ENCODE measurements at regions not wholly inside any gene's neighbourhood (a gene's known extent, or its start where the extent isn't known, plus 50 kb on each side); places are given as distances from the start of the nearest gene placed in this dataset.

DNA sequence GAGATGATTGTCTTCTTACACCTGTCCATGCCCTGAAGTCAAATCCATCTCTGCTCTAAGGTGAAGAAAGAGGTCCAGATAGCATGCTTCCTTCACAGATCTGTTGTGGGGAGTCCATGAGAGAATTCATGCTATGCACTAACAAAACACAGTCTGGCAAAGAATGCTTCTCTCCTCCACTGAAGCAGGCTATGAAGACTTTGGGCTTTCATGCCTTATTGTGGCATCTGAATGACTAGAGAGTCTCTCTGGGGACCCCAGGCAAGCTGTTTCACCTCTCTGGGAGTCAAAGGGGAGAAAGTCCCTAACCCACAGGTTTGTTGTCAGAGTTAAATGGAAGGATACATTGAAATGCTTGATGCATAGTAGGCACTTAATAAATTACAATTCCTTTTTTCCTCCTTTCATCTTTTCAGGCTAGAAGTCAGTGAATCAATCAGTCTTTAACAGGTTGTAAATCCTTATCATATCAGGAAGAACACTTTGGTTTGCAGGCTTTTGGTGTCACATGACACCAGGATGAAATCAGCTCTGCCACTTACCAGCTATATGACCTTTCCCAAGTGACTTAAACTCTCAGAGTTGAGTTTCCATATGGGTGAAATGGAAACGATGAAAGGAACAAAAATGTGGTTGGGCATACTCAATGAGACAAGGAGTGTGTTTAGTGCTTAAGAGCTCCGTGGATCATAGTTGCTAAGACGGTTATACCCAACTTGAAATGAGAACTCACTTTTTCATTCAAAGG is 200.1 kb upstream of the DAB1 start:
- TF ChIP-seq CTCF (conservative IDR thresholded peaks at IDR 0.05; ENCODE audit: low read depth, low read length), result no peak
- no peak for TF ChIP-seq EZH2 (IDR thresholded peaks at IDR 0.05; ENCODE audit: low read length, unreplicated experiment)
- no peak for TF ChIP-seq EZH2phosphoT487 (IDR thresholded peaks at IDR 0.05; ENCODE audit: borderline replicate concordance, low read length)

Data from PC-3 (cell line).